ENCODE measurements at regions not wholly inside any gene's neighbourhood (a gene's known extent, or its start where the extent isn't known, plus 50 kb on each side); places are given as distances from the start of the nearest gene placed in this dataset.

- no peak for DNase-seq (ENCODE audit: low read depth in 4 of 4, low spot score in 2 of 4)
Measured at GRCh38 chr4:17081179-17081578, 182.7 kb upstream of the LDB2 start.

GRCh38 chr4:17077105-17077504, 178.7 kb upstream of the LDB2 start:
- no peak for DNase-seq (ENCODE audit: low read depth in 4 of 4, low spot score in 2 of 4)

- DNase-seq (ENCODE audit: low read depth in 4 of 4, low spot score in 2 of 4), result no peak
Measured at GRCh38 chr4:17072483-17072882, 174.0 kb upstream of the LDB2 start.

- peak in 2 of 4 donors; percentile 41 to 61 for DNase-seq (ENCODE audit: low read depth in 4 of 4, low spot score in 2 of 4)
Measured at GRCh38 chr4:17068891-17069290, 170.4 kb upstream of the LDB2 start.

- DNase-seq (ENCODE audit: low read depth in 4 of 4, low spot score in 2 of 4), result no peak
Measured at GRCh38 chr4:17068392-17068791, 169.9 kb upstream of the LDB2 start.

GRCh38 chr4:17066972-17067371, 168.5 kb upstream of the LDB2 start:
- DNase-seq (ENCODE audit: low read depth in 4 of 4, low spot score in 2 of 4), result no peak

GRCh38 chr4:17066236-17066635, 167.8 kb upstream of the LDB2 start:
- no peak for DNase-seq (ENCODE audit: low read depth in 4 of 4, low spot score in 2 of 4)

GRCh38 chr4:17065821-17066220, 167.4 kb upstream of the LDB2 start:
- DNase-seq (ENCODE audit: low read depth in 4 of 4, low spot score in 2 of 4), result no peak

GRCh38 chr4:17064959-17065358, 166.5 kb upstream of the LDB2 start:
- DNase-seq (ENCODE audit: low read depth in 4 of 4, low spot score in 2 of 4), result no peak

GRCh38 chr4:17063888-17064287, 165.4 kb upstream of the LDB2 start:
- no peak for DNase-seq (ENCODE audit: low read depth in 4 of 4, low spot score in 2 of 4)

GRCh38 chr4:17060230-17060629, 161.8 kb upstream of the LDB2 start:
- no peak for DNase-seq (ENCODE audit: low read depth in 4 of 4, low spot score in 2 of 4)

- DNase-seq (ENCODE audit: low read depth in 4 of 4, low spot score in 2 of 4), result no peak
Measured at GRCh38 chr4:17058916-17059741, 160.7 kb upstream of the LDB2 start.

GRCh38 chr4:17058536-17058915, 160.1 kb upstream of the LDB2 start:
- no peak for DNase-seq (ENCODE audit: low read depth in 4 of 4, low spot score in 2 of 4)

- DNase-seq (ENCODE audit: low read depth in 4 of 4, low spot score in 2 of 4), result no peak
Measured at GRCh38 chr4:17057035-17057434, 158.6 kb upstream of the LDB2 start.

GRCh38 chr4:17055788-17056187, 157.3 kb upstream of the LDB2 start:
- DNase-seq (ENCODE audit: low read depth in 4 of 4, low spot score in 2 of 4), result no peak

GRCh38 chr4:17045866-17046265, 147.4 kb upstream of the LDB2 start:
- DNase-seq (ENCODE audit: low read depth in 4 of 4, low spot score in 2 of 4), result no peak

- no peak for DNase-seq (ENCODE audit: low read depth in 4 of 4, low spot score in 2 of 4)
Measured at GRCh38 chr4:17038510-17039176, 140.2 kb upstream of the LDB2 start.

- DNase-seq (ENCODE audit: low read depth in 4 of 4, low spot score in 2 of 4), result peak; percentile 22 to 77 (median 70)
Measured at GRCh38 chr4:17033768-17034181, 135.3 kb upstream of the LDB2 start.

GRCh38 chr4:17033025-17033767, 134.8 kb upstream of the LDB2 start:
- peak in 2 of 4 donors; percentile 68 to 73 for DNase-seq (ENCODE audit: low read depth in 4 of 4, low spot score in 2 of 4)

- DNase-seq (ENCODE audit: low read depth in 4 of 4, low spot score in 2 of 4), result no peak
Measured at GRCh38 chr4:17030543-17030942, 132.1 kb upstream of the LDB2 start.

- DNase-seq (ENCODE audit: low read depth in 4 of 4, low spot score in 2 of 4), result no peak
Measured at GRCh38 chr4:17029964-17030363, 131.5 kb upstream of the LDB2 start.

All from left renal cortex interstitium (tissue), 4 donors.